CD4-positive, alpha-beta T cell treated with Interleukin-17A for 1 hour (primary cell): ENCODE measurements at regions not wholly inside any gene's neighbourhood (a gene's known extent, or its start where the extent isn't known, plus 50 kb on each side); places are given as distances from the start of the nearest gene placed in this dataset.
"Not testable (repeated sequence)": the region's sequence is repeated elsewhere in the genome, so short reads cannot be mapped to it uniquely, and the experiment has no call there.

Source experiments
- DNase-seq: peaks from one replicate; pipeline ENCODE4 v3.0.0-alpha.2; 2020

GRCh38 chr16:88325976-88326375 lies 56.8 kb upstream of the ZNF469 start:
- no peak for DNase-seq

GRCh38 chr16:88326611-88327485 lies 55.9 kb upstream of the ZNF469 start:
- no peak for DNase-seq

- no peak for DNase-seq
Observed at GRCh38 chr16:88327561-88328312, 55.0 kb upstream of the ZNF469 start.

- DNase-seq = no peak
Observed at GRCh38 chr16:88328313-88328980, 54.3 kb upstream of the ZNF469 start.

DNA sequence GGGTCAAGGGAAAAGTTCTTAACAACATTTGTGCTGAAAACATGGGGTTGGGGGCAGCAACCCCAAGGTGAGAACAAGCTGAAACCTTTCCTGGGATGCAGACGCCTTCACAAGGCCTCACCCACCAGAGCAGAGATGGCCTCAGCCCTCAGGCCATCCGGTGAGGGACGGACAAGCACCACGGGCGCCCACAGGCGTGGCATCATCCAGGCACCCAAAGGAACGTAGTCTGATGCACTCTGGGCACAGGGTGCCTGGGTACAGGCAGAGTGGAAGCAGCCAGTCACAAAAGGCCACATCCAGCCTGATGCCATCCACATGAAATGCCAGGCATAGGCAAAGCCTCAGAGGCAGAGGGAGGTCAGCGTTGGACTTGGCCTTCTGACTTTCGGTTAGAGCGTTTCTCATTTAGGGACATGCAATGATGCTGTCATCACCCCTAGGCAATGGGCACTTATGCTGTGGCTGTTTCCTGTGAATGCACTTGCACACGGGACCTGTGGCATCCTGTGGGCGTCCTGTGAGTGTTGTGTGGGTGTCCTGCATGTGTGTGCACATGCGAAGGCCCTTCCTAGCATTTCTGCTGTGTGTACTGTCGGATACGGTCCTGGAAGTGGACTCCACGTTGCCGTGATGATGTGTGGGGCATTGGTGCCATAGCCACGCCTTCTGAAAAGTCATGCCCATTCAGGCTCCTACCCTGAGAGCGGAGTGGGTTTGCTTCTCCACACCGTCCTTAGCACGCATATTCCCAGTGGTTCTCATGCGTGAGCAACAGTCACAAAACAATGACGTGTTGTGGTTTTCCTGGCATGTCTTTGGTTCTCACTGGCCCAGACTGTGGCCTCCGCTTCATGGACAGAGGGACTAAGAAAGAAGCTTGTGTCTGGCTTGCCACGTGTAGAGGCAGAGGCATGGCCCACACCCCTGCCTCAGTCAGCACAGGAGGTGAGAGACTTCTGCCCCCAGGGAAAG lies 52.7 kb upstream of the ZNF469 start:
- DNase-seq = no peak

- DNase-seq = no peak
Observed at GRCh38 chr16:88330971-88331890, 51.5 kb upstream of the ZNF469 start.

DNA sequence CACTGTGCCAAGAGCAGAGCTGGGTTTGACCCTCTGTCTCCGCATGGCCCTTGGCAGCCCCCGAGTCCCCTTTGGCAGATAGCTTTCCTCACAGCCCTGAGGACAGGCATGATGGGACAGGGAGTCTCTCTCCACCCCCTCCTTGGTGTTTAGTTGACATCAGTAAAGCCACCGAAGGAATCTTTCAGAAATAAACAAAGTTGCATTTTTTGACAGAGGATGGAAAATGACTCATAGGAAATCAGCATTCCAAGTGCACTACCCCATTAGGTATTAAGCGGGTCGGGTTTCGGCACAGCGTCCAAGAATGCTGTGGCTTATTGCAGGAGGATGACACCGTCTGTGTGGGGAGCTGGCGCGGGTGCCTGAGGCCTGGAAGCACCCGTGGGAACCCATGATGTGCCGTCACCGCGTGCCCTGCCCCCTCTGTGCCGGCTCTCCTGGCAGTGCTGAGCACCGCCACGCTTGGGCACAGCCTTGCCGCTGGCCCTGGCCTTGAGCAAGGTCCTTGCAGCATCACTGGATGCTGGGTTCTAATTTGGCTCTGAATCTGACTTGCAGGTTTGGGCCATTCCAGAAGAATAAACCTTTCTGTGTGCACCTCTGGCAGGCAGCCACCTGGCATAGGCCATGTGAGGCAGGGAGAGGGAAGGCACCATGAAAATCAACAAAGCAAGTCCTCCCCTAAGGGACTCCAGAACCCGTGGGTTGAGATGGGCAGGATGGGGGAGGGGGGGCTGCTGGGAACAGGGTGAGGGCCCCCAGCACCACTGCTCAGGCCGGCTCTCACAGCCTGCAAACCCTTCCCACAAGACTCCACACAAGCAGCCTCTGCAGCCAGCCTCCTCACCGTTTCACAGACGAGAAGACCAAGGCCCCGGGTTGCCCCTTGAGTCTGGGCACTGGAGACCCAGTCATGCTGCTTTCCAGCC lies 50.5 kb upstream of the ZNF469 start:
- DNase-seq = no peak

DNA sequence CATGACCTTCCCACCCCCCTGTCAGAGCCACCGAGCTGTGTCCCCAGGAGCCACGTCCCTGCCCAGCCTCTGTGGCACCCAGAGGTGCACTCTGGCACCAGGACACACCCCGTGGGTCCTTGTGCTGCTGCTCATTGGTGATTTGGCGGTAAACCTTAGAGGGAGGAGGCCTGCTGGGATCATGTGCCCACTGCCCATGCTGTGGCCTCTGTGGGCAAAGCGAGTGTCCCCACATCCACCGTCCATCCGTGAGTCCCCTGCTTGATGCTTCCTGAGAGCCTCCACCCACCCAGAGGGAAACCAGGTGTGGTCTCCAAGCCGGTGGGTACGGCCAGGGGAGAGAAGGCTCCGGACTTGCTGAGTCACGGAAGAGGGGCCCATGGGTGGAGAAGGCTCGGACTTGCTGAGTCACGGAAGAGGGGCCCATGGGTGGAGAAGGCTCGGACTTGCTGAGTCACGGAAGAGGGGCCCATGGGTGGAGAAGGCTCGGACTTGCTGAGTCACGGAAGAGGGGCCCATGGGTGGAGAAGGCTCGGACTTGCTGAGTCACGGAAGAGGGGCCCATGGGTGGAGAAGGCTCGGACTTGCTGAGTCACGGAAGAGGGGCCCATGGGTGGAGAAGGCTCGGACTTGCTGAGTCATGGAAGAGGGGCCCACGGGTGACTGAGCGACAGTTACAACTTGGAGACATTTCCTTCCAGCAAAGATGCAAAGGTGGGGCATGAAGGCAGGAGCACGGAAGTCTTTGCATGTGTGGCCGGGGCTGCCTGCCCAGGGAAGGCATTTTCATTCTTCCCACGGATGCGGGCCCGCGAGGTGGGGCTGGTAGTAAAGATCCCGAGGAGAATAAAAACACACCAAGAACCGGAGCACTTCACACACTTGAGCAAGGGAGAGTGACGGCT lies 49.6 kb upstream of the ZNF469 start:
- DNase-seq = not testable (repeated sequence)
